Posterior cingulate gyrus (tissue), 11 donors: ENCODE measurements at regions not wholly inside any gene's neighbourhood (a gene's known extent, or its start where the extent isn't known, plus 50 kb on each side); places are given as distances from the start of the nearest gene placed in this dataset.
"Not testable (repeated sequence)": the region's sequence is repeated elsewhere in the genome, so short reads cannot be mapped to it uniquely, and the experiment has no call there.

Experiments used
- DNase-seq, 10 donors: peaks; one replicate each; pipeline versions ENCODE4 v3.0.0 to v3.0.0-alpha.2; 2020 to 2021; ENCODE audit warnings: mixed read lengths in 3 of 10
- intact Hi-C: fragments of 100-400 bp; cut with DNase I; formaldehyde crosslinking; loops from one replicate; pipeline ENCODE4 v1.15.1; 2023

- intact Hi-C loops: no loop called here
- peak in 8 of 10 donors; percentile 2 to 76 (median 16) for DNase-seq
Observed at GRCh38 chr14:105857826-105858675, 331.7 kb downstream of the TMEM121 start.

DNA sequence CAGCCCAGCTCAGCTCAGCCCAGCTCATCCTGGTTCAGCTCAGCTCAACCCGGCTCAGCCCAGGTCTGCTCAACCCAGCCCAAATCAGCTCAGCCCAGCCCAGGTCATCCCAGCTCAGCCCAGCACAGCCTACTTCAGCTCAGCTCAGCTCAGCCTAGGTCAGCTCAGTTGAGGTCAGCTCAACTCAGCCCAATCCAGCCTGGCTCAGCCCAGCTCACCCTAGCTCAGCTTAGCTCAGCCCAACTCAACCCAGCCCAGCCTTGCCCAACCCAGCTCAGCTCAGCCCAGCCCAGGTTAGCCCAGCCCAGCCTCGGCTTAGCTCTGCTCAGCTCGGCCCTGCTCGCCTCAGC, 332.3 kb downstream of the TMEM121 start:
- intact Hi-C loops: no loop called here
- DNase-seq: peak in 5 of 10 donors; percentile 3 to 62 (median 55)

GRCh38 chr14:105859073-105859716, 332.8 kb downstream of the TMEM121 start:
- DNase-seq: peak in 7 of 10 donors; percentile 1 to 67 (median 26)
- intact Hi-C loops: not testable (repeated sequence)

GRCh38 chr14:105859717-105860614, 333.6 kb downstream of the TMEM121 start:
- intact Hi-C loops: no loop called here
- peak in 7 of 10 donors; percentile 2 to 68 (median 7) for DNase-seq

- intact Hi-C loops: no loop called here
- peak in 8 of 10 donors; percentile 1 to 85 (median 12) for DNase-seq
Observed at GRCh38 chr14:105860615-105861580, 334.5 kb downstream of the TMEM121 start.

DNA sequence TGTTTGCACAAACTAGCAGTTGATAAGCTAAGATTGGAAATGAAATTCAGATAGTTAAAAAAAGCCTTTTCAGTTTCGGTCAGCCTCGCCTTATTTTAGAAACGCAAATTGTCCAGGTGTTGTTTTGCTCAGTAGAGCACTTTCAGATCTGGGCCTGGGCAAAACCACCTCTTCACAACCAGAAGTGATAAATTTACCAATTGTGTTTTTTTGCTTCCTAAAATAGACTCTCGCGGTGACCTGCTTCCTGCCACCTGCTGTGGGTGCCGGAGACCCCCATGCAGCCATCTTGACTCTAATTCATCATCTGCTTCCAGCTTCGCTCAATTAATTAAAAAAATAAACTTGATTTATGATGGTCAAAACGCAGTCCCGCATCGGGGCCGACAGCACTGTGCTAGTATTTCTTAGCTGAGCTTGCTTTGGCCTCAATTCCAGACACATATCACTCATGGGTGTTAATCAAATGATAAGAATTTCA, 335.6 kb downstream of the TMEM121 start:
- DNase-seq: peak in 4 of 10 donors; percentile 0 to 9 (median 4)
- intact Hi-C loops: no loop called here

DNA sequence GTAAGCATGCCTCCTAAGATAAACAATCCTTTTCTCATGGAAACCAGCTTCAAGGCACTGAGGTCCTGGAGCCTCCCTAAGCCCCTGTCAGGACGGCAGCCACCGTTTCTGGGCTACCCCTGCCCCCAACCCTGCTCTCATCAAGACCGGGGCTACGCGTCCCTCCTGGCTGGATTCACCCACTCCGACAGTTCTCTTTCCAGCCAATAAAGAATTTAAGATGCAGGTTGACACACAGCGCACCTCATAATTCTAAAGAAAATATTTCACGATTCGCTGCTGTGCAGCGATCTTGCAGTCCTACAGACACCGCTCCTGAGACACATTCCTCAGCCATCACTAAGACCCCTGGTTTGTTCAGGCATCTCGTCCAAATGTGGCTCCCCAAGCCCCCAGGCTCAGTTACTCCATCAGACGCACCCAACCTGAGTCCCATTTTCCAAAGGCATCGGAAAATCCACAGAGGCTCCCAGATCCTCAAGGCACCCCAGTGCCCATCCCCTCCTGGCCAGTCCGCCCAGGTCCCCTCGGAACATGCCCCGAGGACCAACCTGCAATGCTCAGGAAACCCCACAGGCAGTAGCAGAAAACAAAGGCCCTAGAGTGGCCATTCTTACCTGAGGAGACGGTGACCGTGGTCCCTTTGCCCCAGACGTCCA, 336.3 kb downstream of the TMEM121 start:
- intact Hi-C loops: no loop called here
- peak in 6 of 10 donors; percentile 3 to 63 (median 17) for DNase-seq

DNA sequence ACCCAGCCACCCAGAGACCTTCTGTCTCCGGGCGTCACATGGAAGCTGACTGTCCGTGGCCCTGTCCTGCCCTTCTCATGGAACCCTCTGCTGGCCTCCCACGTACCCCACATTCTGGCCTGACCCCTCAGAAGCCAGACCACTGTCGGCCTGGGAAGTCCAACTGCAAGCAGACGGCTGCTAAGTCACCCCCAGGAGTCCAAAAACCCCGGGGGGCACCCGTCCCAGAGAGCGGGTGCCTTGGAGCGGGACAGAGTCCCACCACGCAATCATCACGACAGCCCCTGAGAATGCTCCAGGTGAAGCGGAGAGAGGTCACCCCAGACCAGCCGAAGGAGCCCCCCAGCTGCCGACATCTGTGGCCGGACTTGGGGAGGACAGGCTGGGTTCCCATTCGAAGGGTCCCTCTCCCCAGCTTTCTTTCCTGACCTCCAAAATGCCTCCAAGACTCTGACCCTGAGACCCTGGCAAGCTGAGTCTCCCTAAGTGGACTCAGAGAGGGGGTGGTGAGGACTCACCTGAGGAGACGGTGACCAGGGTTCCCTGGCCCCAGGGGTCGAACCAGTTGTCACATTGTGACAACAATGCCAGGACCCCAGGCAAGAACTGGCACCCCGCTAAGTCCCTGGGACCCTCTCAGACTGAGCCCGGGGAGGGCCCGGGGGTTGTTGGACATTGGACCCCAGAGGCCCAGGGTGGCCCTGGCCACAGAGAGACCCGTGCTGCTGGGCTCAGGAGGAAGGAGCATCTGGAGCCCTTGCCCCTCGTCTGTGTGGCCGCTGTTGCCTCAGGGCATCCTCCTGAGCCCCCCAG, 337.1 kb downstream of the TMEM121 start:
- peak in 7 of 10 donors; percentile 5 to 73 (median 20) for DNase-seq
- intact Hi-C loops: no loop called here

DNA sequence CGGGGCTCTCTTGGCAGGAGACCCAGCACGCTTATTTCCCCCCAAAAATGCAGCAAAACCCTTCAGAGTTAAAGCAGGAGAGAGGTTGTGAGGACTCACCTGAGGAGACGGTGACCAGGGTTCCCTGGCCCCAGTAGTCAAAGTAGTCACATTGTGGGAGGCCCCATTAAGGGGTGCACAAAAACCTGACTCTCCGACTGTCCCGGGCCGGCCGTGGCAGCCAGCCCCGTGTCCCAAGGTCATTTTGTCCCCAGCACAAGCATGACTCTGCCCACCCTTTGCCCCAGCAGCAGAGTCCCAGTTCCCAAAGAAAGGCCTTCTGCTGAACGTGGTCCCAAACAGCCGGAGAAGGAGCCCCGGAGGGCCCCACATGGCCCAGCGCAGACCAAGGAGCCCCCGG, 337.7 kb downstream of the TMEM121 start:
- DNase-seq: peak in 5 of 10 donors; percentile 2 to 71 (median 51)
- intact Hi-C loops: no loop called here

- DNase-seq: peak in 5 of 10 donors; percentile 6 to 81 (median 65)
- intact Hi-C loops: no loop called here
Observed at GRCh38 chr14:105864651-105865265, 338.4 kb downstream of the TMEM121 start.

DNA sequence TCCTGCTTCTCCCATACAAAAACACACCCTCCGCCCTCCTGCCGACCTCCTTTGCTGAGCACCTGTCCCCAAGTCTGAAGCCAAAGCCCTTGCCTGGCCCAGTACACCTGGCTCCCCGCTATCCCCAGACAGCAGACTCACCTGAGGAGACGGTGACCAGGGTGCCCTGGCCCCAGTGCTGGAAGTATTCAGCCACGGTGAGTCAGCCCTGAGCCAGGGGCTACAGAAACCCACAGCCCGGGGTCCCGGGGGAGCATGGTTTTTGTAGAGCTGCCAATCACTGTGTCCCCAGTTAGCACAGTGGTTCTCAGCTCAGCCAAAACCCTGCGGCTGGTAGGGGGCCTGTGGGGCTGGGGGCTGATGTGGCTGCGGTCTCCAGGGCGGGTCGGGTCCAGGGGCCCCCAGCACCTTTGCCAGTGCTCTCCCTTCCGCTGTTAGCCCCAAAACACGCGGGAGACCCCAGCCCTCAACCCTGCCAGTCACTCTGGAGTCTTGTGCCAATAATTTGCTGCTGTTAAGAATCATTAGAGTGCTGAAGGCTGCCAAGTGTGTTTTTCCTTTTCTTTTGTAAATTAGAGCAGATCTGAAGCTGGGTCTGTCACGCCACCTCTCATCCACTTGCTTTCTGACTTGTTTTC, 339.0 kb downstream of the TMEM121 start:
- intact Hi-C loops: no loop called here
- DNase-seq: peak in 6 of 10 donors; percentile 3 to 56 (median 6)

DNA sequence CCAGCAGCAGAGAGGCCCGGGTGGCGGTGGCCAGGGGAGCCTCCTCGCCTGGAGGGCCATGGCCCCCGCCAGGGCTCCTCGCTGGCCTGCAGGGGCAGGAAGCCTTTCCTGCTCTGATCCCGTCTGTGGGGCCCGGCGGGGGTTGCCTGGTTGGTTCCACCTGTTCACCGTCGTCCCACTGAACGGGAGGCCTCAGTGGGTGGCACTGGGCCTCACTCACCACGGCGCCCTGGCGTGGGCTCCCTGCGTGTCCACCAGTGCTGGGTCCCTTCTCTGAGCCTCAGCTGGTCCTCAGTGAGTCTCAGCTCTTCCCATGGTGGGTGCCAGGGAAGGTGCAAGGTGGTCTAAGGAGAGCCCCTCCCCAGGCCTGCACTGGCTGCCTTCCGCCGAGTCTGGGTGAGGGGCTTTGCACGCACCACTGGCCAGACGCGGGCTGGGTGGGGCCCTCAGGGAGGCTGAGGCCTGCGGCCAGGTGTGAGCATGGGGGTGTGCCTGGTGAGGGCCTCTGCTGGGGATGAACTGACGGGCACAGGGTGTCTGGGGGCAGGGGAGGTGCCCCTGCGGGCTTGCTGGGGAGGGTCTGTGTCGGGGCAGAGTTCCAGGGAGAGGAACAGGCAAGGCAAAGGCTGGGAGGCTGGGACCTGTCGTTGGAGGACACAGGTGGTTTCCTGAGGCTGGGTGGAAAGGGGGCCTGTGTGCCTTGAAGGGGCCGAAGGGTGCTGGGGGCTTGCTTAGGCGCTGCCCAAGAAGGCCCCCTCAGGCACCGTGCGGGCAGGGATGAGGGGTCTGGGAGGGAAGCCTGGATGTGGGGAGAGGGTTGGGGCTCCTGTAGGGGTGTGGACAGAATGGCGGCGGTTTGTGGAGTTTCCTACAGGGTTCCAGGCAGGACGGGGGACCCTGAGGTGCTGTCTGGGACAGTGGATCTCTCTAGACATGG, 339.8 kb downstream of the TMEM121 start:
- peak in 8 of 10 donors; percentile 3 to 76 (median 14) for DNase-seq
- intact Hi-C loops: no loop called here

- peak in 6 of 10 donors; percentile 3 to 58 (median 20) for DNase-seq
- intact Hi-C loops: no loop called here
Observed at GRCh38 chr14:105866841-105867321, 340.5 kb downstream of the TMEM121 start.

- intact Hi-C loops: no loop called here
- peak in 7 of 10 donors; percentile 4 to 77 (median 22) for DNase-seq
Observed at GRCh38 chr14:105867961-105868599, 341.7 kb downstream of the TMEM121 start.

DNA sequence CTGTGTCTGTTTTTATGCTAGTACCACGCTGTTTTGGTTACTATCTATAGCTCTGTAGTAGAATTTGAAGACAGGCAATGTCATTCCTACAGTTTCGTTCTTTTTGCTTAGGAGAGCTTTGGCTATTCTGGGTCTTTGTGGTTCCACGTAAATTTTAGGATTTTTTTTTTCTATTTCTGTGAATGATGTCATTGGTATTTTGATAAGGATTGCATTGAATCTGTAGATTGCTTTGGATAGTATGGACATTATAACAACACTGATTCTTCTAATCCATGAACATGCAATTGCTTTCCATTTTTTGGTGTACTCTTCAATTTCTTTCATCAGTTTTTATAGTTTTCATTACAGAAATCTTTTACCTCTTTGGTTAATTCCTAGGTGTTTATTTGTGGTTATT, 345.2 kb downstream of the TMEM121 start:
- intact Hi-C loops: no loop called here
- DNase-seq: no peak
